Central memory CD8-positive, alpha-beta T cell (primary cell): ENCODE measurements at regions not wholly inside any gene's neighbourhood (a gene's known extent, or its start where the extent isn't known, plus 50 kb on each side); places are given as distances from the start of the nearest gene placed in this dataset.

ENCODE experiments used
- ATAC-seq: fragments of 150-1000 bp; cut with Tn5 transposase; replicated peaks from 2 replicates; pipeline ENCODE4 v1.10.0; 2022; ENCODE audit warnings: mild to moderate bottlenecking, moderate FRiP score, moderate number of reproducible peaks; ENCODE audit not compliant: poor library complexity, severe bottlenecking; ENCODE audit errors: extremely low read depth
- DNase-seq, 2 donors: peaks; one replicate each; pipeline ENCODE4 v3.0.0; 2021; ENCODE audit warnings: low spot score in 2 of 2
- H3K27ac Mint-ChIP-seq: one replicate; pipeline ENCODE4 v1.8.0; 2022; ENCODE audit warnings: low read depth, mild to moderate bottlenecking, moderate library complexity, mixed read lengths
- H3K27me3 Mint-ChIP-seq: one replicate; pipeline ENCODE4 v1.8.0; 2022; ENCODE audit warnings: mixed read lengths
- H3K36me3 Mint-ChIP-seq: one replicate; pipeline ENCODE4 v1.8.0; 2022; ENCODE audit warnings: mild to moderate bottlenecking, moderate library complexity, mixed read lengths; ENCODE audit not compliant: insufficient read depth
- H3K4me1 Mint-ChIP-seq: one replicate; pipeline ENCODE4 v1.8.0; 2022; ENCODE audit warnings: mixed read lengths
- H3K4me3 Mint-ChIP-seq: one replicate; pipeline ENCODE4 v1.8.0; 2022; ENCODE audit warnings: mild to moderate bottlenecking, moderate library complexity, mixed read lengths
- H3K9me3 Mint-ChIP-seq: one replicate; pipeline ENCODE4 v1.8.0; 2022; ENCODE audit warnings: mixed read lengths

- ATAC-seq (no peak), DNase-seq (no peak)
- H3K27ac Mint-ChIP-seq = no peak overlapping the region
- no peaks in the 10 kb centered on the region for H3K9me3 Mint-ChIP-seq
- H3K36me3 Mint-ChIP-seq = no peaks in the 10 kb centered on the region
- H3K4me3 Mint-ChIP-seq = no peak overlapping the region
- H3K27me3 Mint-ChIP-seq = no peaks in the 10 kb centered on the region
- H3K4me1 Mint-ChIP-seq = no peaks in the 10 kb centered on the region
These were observed 183.3 kb upstream of the ROPN1 start for GRCh38 chr3:124174910-124175874.

GRCh38 chr3:124177071-124177470 is 185.1 kb upstream of the ROPN1 start:
- H3K36me3 Mint-ChIP-seq = no peaks in the 10 kb centered on the region
- no peak overlapping the region for H3K27ac Mint-ChIP-seq
- no peak overlapping the region for H3K4me3 Mint-ChIP-seq
- no peaks in the 10 kb centered on the region for H3K27me3 Mint-ChIP-seq
- DNase-seq = no peak
- no peaks in the 10 kb centered on the region for H3K4me1 Mint-ChIP-seq
- no peak for ATAC-seq
- no peaks in the 10 kb centered on the region for H3K9me3 Mint-ChIP-seq

GRCh38 chr3:124178531-124178930 is 186.6 kb upstream of the ROPN1 start:
- H3K9me3 Mint-ChIP-seq = no peaks in the 10 kb centered on the region
- H3K27me3 Mint-ChIP-seq = no peaks in the 10 kb centered on the region
- H3K27ac Mint-ChIP-seq = no peak overlapping the region
- H3K36me3 Mint-ChIP-seq = no peaks in the 10 kb centered on the region
- no peaks in the 10 kb centered on the region for H3K4me1 Mint-ChIP-seq
- no peak for ATAC-seq
- DNase-seq = no peak
- no peak overlapping the region for H3K4me3 Mint-ChIP-seq

DNA sequence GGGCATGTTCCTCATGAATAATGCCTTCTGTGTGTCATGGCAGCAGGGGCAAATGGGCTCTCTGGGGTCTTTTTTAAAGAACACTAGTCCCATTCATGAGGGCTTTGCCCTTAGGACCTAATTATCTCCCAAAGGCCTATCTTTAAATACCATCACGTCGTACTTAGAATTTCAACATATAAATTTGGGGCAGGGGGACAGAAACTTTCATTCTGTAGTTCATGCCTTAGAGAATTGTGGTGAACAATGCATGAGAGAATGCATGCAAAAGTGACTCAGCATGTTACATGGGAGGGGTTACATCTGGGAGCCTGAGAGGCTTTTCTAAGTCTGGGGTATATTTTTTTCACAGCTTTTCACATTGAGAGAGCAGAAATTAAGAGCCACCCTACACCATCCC is 208.5 kb upstream of the ROPN1 start:
- DNase-seq (no peak), ATAC-seq (no peak)
- Mint-ChIP-seq H3K4me1 (no peaks in the 10 kb centered on the region), H3K27ac (no peak overlapping the region), H3K27me3 (peaks cover 15% of the 10 kb centered on the region), H3K9me3 (no peaks in the 10 kb centered on the region), H3K36me3 (no peaks in the 10 kb centered on the region), H3K4me3 (no peak overlapping the region)

DNA sequence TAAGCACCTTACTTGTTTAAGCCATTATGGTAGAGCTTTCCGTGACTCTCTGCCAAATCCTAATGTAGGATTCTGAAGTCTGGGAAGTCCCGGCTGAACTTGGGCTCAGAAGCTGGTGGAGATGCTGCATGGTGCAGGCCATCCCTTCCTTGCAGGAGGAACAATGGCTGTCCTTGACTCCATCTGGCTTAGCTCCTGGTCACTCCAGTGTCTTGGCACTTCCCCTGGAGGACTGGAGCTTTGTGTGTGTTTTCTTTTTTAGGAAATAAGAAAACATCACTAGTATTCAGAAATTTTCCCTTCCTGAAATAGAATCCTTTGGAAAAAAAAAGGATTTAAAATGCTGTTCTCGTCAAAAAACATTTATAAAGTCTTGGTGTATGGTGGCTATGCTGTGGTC is 209.3 kb upstream of the ROPN1 start:
- H3K27ac Mint-ChIP-seq = no peak overlapping the region
- H3K27me3 Mint-ChIP-seq = peaks cover 21% of the 10 kb centered on the region
- H3K36me3 Mint-ChIP-seq = no peaks in the 10 kb centered on the region
- H3K9me3 Mint-ChIP-seq = no peaks in the 10 kb centered on the region
- DNase-seq (no peak), ATAC-seq (no peak)
- no peak overlapping the region for H3K4me3 Mint-ChIP-seq
- no peaks in the 10 kb centered on the region for H3K4me1 Mint-ChIP-seq

DNA sequence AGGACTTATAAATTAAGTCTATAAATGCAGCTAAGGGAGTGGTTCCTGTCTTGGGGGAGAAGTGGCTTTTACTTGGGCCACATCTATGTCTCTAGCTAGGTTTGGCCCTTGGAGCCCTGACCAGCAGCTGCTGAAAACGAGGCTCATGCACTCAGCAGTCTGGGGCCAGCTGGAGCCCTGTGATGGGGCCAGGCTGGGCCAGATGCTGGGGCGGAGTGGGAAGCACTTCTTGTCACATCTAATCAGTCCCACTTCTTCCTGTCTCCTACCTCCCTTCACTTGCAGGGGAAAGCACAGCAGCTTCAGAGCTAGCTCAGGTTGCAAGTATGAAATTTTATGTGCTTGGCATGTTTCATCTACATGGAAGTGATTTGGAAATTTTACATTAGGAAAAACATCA is 209.9 kb upstream of the ROPN1 start:
- no peak for DNase-seq
- Mint-ChIP-seq H3K27ac (no peak overlapping the region), H3K27me3 (peaks cover 27% of the 10 kb centered on the region), H3K9me3 (no peaks in the 10 kb centered on the region), H3K4me3 (no peak overlapping the region), H3K4me1 (no peaks in the 10 kb centered on the region), H3K36me3 (no peaks in the 10 kb centered on the region)
- no peak for ATAC-seq

DNA sequence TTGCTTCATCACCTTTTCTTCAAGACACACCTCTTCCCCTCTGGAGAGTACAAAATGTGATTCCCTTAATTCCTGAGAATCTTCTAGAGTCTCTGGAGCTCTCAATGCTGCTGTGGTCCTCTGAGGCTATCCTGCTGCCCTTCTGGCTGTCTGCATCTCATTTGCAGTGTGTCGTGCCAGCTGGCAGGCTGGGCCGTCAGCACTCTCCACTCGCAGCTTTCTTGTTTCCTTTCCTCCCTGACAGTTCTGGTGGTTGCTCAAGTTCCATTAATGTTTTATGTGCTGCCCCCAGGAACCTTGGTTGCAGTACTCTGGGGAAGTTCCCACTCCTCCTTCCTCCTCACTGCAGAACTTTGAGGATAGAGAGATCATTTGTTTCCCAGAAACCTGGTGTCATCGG is 210.8 kb upstream of the ROPN1 start:
- no peak overlapping the region for H3K27ac Mint-ChIP-seq
- no peaks in the 10 kb centered on the region for H3K36me3 Mint-ChIP-seq
- DNase-seq = no peak
- H3K4me3 Mint-ChIP-seq = no peak overlapping the region
- no peaks in the 10 kb centered on the region for H3K9me3 Mint-ChIP-seq
- H3K4me1 Mint-ChIP-seq = no peaks in the 10 kb centered on the region
- no peak for ATAC-seq
- peaks cover 37% of the 10 kb centered on the region for H3K27me3 Mint-ChIP-seq

DNA sequence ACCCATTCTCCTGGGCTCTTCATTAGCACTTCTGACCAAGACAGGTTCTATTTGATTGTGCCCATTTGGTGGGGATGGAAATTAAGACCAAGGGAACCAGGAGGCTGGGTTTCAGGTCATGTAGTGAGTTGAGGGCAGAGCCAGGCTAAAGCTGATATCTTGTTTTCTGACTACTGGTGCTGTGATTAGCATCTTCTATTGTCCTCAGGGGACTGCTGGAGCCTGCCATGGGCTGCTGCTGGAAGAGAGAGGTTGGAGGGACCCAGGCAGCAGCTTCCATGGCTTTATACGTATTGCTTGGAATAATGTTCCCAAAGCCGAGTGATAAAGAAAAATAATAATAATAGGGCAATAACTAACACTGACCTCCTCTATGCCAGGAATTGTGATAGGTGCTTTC is 211.4 kb upstream of the ROPN1 start:
- Mint-ChIP-seq H3K4me1 (no peaks in the 10 kb centered on the region), H3K4me3 (no peak overlapping the region), H3K27me3 (peaks cover 42% of the 10 kb centered on the region), H3K27ac (no peak overlapping the region), H3K9me3 (no peaks in the 10 kb centered on the region), H3K36me3 (no peaks in the 10 kb centered on the region)
- no peak for ATAC-seq
- DNase-seq = no peak

DNA sequence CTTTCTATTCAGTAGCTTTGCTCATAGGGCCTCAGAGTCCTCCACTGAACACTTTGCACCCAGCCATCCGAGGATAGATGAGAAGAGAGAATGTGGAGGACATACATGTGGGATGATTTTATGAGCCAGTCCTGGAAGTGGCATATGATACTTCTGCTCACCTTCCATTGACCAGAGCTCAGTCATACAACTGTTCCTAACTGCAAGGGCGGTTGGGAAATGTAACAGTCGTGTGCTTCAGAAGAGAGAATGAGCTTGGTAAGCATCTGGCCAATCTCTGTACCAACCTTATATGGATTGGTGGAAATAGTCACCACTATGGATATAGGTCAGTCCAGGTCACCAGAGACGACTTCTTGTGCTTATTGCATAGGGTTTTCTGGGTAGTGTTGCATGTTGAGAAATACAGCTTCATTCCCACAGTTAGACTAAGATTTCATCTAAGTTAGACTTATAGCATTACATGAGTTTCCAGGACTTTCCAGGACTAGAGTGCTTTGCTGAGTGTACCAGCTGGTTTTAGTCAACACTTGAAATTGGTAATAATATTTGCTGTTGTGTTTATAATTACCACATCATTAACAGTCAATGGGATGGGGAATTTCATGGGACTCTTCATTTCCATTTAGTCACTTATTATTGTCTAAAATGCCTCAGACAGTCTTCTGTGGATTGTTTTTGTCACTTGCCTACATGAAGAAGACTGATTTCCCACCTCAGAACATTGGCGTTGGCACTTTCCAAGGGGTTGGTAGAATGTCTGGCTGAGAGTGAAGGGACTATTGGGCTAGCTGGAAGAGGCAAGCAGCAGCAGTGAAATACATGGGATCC is 214.5 kb upstream of the ROPN1 start:
- Mint-ChIP-seq H3K4me1 (no peaks in the 10 kb centered on the region), H3K36me3 (no peaks in the 10 kb centered on the region), H3K4me3 (no peak overlapping the region)

GRCh38 chr3:124207077-124207476 is 215.2 kb upstream of the ROPN1 start:
- DNase-seq = no peak
- no peaks in the 10 kb centered on the region for H3K36me3 Mint-ChIP-seq
- ATAC-seq = no peak
- H3K4me1 Mint-ChIP-seq = no peaks in the 10 kb centered on the region
- H3K4me3 Mint-ChIP-seq = no peak overlapping the region
- H3K27ac Mint-ChIP-seq = no peak overlapping the region
- H3K9me3 Mint-ChIP-seq = no peaks in the 10 kb centered on the region
- peaks cover 43% of the 10 kb centered on the region for H3K27me3 Mint-ChIP-seq

More for the DNA sequence above, 214.5 kb upstream of the ROPN1 start:
- DNase-seq (no peak), ATAC-seq (no peak)
- H3K27me3 Mint-ChIP-seq = peaks cover 43% of the 10 kb centered on the region
- H3K27ac Mint-ChIP-seq = no peak overlapping the region
- no peaks in the 10 kb centered on the region for H3K9me3 Mint-ChIP-seq

DNA sequence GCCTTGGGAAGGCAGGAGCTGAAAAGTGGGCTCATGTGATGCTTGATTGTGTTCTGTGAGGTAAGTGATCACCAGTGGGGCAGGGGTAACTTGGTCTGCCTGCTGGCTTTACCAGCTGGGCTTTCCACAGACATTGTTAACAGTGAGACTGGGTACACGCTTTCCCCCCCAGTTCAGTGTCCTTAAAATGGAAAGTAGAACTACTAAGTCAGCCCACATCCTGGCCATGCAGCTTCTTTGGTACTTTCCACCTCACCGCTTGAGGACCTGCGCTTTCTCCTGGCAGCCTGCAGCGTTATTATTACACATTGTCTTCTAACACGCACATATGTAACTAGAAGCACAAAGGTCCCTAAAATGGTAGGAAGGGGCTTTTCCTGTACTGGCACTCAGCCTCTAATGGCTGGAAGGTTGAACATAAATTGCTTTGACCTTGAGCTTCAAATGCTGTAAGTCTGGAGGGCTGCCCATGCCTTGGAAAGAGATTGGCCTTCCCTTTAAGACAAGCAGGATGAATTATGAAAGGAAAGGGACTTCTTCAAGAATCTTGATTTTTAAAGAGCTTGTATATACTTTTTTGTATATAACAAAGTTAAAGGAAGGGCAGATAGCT is 216.1 kb upstream of the ROPN1 start:
- Mint-ChIP-seq H3K9me3 (no peaks in the 10 kb centered on the region), H3K4me3 (no peak overlapping the region), H3K4me1 (no peaks in the 10 kb centered on the region), H3K27me3 (peaks cover 36% of the 10 kb centered on the region), H3K27ac (no peak overlapping the region), H3K36me3 (no peaks in the 10 kb centered on the region)
- no peak for ATAC-seq
- DNase-seq = no peak

- no peak overlapping the region for H3K4me3 Mint-ChIP-seq
- no peaks in the 10 kb centered on the region for H3K4me1 Mint-ChIP-seq
- no peak for ATAC-seq
- H3K36me3 Mint-ChIP-seq = no peaks in the 10 kb centered on the region
- H3K27ac Mint-ChIP-seq = no peak overlapping the region
- DNase-seq = no peak
- peaks cover 28% of the 10 kb centered on the region for H3K27me3 Mint-ChIP-seq
- no peaks in the 10 kb centered on the region for H3K9me3 Mint-ChIP-seq
These were observed 217.5 kb upstream of the ROPN1 start for GRCh38 chr3:124209426-124209825.
